ENCODE measurements at regions not wholly inside any gene's neighbourhood (a gene's known extent, or its start where the extent isn't known, plus 50 kb on each side); places are given as distances from the start of the nearest gene placed in this dataset.

GRCh38 chr18:56158676-56159075 is 479.7 kb downstream of the TXNL1 start:
- TF ChIP-seq CTCF (IDR thresholded peaks at IDR 0.05), result no peak
- TF ChIP-seq EP300 (IDR thresholded peaks at IDR 0.05), result no peak

All from ovary (tissue), 3 donors.